GM12864 (cell line): ENCODE measurements at regions not wholly inside any gene's neighbourhood (a gene's known extent, or its start where the extent isn't known, plus 50 kb on each side); places are given as distances from the start of the nearest gene placed in this dataset.

Source experiments
- DNase-seq: peaks from one replicate; pipeline ENCODE4 v3.0.0-alpha.2; 2011; ENCODE audit warnings: low read depth
- H3K4me3 ChIP-seq: 2 replicates; pipeline ENCODE4 v1.5.1; 2011; ENCODE audit warnings: mild to moderate bottlenecking, low read depth, low read length, control low read depth
- TF ChIP-seq, protein P1 (sequence below): IDR thresholded peaks from 2 replicates; pipeline ENCODE4 v1.5.1; 2011; ENCODE audit warnings: low read depth, mild to moderate bottlenecking, moderate library complexity, low read length, control low read depth, inconsistent platforms; ENCODE audit errors: missing control alignments

DNA sequence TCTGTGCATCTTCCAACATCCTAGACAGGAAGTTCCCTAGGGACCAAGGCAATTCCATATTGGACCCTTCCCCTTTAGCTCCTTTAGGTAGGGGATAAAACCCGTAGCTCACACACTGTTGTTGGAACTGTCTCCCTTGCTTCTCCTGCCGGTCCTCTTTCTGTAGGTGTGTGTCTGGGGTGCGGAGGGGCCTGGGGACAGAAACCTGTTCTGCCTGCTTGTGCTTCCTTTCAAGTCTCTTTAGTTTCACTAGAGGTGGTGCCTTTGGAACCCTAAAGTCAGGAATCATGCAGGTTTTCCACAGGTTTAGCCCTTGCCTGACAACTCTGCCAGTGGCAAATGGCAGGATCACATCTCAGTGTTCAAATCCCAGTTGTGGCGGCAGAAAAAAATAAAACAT lies 74.6 kb upstream of the PTGFRN start:
- no peak for DNase-seq

DNA sequence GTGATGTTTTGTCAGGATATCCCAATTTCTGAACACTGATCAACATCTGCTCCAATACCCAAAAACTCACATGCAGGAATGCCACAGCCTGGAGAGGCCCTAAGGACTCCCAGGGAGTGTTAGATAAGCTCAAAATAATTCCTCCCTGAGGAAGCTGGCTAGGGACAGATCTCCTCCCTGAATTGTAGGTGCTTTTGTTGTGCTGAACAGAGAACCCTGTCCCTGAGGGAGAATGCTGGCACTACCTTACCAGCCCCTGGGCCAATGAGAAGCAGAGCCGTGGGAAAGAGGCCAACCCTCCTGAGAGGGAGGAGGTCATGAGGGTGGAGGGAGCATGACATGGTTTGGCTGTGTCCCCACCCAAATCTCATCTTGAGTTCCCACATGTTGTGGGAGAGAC lies 73.6 kb upstream of the PTGFRN start:
- DNase-seq: no peak
- TF ChIP-seq, protein P1, sequence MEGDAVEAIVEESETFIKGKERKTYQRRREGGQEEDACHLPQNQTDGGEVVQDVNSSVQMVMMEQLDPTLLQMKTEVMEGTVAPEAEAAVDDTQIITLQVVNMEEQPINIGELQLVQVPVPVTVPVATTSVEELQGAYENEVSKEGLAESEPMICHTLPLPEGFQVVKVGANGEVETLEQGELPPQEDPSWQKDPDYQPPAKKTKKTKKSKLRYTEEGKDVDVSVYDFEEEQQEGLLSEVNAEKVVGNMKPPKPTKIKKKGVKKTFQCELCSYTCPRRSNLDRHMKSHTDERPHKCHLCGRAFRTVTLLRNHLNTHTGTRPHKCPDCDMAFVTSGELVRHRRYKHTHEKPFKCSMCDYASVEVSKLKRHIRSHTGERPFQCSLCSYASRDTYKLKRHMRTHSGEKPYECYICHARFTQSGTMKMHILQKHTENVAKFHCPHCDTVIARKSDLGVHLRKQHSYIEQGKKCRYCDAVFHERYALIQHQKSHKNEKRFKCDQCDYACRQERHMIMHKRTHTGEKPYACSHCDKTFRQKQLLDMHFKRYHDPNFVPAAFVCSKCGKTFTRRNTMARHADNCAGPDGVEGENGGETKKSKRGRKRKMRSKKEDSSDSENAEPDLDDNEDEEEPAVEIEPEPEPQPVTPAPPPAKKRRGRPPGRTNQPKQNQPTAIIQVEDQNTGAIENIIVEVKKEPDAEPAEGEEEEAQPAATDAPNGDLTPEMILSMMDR: no peak
- H3K4me3 ChIP-seq: no peak overlapping the region

More for the DNA sequence above, 74.6 kb upstream of the PTGFRN start:
- TF ChIP-seq, protein P1: no peak
- no peak overlapping the region for H3K4me3 ChIP-seq

DNA sequence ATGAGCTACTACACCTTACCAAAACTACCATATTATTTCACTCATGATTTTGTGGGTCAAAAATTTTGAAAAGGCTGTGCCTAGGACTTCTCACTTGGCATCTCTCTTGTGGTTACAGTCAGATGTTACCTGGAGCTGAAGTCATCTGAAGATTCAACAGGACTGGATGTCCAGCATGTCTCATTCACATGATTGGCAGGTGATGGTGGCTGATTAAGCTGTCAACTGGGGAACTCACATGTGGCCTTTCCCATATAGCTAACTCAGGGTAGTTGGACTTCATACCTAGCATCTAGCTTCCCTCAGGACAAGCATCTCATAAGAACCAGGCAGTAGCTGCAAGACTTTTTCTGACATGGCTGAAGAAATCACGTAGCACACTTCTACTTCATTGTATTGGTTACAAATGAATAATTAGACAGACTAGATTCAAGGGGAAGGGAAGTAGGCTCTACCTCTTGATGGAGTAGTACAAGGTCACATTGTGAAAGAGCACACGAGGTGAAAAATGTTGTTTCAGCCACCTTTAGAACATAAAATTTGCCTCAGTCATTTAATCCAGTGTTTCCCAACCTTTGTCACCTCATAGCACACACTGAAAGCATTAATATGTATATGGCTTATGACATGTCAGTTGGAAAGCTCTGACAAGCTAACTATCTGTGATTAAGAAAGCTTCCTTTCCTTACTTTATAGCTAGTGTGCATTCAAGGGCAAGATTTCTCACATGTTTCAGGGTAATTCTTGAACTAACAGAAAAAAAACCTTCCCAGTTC lies 68.0 kb upstream of the PTGFRN start:
- TF ChIP-seq, protein P1: no peak
- no peak overlapping the region for H3K4me3 ChIP-seq
- DNase-seq: no peak

DNA sequence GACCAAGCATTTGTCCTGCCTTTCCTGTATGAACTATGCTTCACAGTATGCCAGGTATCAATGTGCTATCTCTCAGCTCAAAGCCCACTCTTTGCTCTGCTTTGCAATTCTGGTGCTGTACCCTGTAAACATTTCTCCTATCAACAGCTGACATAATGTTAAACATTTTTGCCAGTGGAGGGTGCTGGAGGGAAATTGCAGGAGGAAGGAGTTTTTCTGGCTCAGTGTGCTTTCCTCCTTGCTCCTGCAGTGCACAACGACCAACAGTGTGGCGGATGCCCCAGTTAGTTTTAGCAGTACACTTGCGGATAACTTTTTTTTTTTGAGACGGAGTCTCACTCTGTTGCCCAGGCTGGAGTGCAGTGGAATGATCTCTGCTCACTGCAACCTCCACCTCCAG lies 67.1 kb upstream of the PTGFRN start:
- H3K4me3 ChIP-seq: no peak overlapping the region
- no peak for DNase-seq

GRCh38 chr1:116844775-116845174 lies 64.9 kb upstream of the PTGFRN start:
- TF ChIP-seq, protein P1: no peak
- no peak overlapping the region for H3K4me3 ChIP-seq
- DNase-seq: no peak

More for the DNA sequence above, 67.1 kb upstream of the PTGFRN start:
- TF ChIP-seq, protein P1: no peak

GRCh38 chr1:116847190-116847589 lies 62.5 kb upstream of the PTGFRN start:
- H3K4me3 ChIP-seq: no peak overlapping the region
- TF ChIP-seq, protein P1: no peak
- no peak for DNase-seq

DNA sequence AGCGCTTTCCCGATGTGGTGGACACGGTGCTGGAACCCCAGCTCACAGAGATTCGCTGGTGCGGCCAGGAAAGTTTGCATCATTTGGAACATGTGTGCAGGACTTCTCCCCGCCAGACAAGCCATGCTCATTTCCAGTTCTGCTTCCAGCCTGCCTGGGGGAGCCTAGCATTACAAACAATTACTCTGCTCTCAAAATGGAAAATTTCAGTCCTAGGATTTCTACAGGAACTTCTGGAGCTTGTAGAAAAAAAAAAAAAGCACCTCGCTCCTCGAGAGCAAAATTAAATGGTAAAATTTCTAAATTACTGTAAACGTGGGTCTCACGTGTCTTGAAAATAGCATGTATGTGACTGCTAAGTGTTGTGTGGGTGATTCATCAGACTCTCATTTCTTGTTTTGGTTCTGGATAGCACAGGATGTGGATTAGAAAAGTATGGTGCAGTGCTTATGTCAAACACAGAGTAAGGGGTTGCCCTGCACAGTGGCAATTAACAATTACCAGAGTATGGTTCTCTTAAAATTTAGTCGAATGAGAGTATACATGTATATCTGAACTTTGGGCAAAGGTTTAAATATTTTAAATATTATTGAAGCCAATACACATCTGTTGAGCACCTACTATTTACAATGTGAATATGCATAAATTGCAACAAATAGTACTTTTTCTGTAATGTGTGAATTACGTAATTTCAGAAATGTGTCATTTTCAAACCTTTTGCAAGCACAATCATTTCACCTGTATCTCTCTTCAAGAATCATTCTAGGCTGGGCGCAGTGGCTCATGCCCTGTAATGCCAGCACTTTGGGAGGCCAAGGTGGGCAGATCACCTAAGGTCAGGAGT lies 61.8 kb upstream of the PTGFRN start:
- no peak overlapping the region for H3K4me3 ChIP-seq
- DNase-seq: no peak
- TF ChIP-seq, protein P1: no peak
